Activated naive CD4-positive, alpha-beta T cell (primary cell): ENCODE measurements at regions not wholly inside any gene's neighbourhood (a gene's known extent, or its start where the extent isn't known, plus 50 kb on each side); places are given as distances from the start of the nearest gene placed in this dataset.

Source experiments
- DNase-seq, 4 experiments: peaks; one replicate each; lab custom pipeline; 2025; lab: John Stamatoyannopoulos, UW

GRCh38 chr3:87332789-87333188 lies 56.4 kb upstream of the POU1F1 start:
- DNase-seq, result no peak

DNA sequence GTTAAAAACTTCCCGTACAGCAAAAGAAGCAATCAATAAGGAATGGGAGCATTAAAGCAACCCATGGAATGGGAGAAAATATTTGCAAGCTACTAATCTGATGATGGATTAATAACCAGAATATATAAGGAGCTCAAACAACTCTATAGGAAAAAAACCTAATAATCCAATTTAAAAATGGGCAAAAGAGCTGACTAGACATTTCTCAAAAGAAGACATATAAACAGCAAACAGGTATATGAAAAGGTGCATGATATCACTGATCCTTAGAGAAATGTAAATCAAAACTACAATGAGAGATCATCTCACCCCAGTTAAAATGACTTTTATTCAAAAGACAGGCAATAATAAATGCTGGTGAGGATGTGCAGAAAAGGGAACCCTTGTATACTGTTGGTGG lies 52.7 kb upstream of the POU1F1 start:
- no peak for DNase-seq
